Stimulated activated CD8-positive, alpha-beta memory T cell treated with anti-CD3 and anti-CD28 coated beads, Interleukin-15, amount 100 ng/mL, for 1 hour (primary cell): ENCODE measurements at regions not wholly inside any gene's neighbourhood (a gene's known extent, or its start where the extent isn't known, plus 50 kb on each side); places are given as distances from the start of the nearest gene placed in this dataset.
"Not testable (repeated sequence)": the region's sequence is repeated elsewhere in the genome, so short reads cannot be mapped to it uniquely, and the experiment has no call there.

Experiments used
- DNase-seq: peaks from one replicate; pipeline ENCODE4 v3.0.0-alpha.2; 2020; ENCODE audit warnings: low read depth

DNA sequence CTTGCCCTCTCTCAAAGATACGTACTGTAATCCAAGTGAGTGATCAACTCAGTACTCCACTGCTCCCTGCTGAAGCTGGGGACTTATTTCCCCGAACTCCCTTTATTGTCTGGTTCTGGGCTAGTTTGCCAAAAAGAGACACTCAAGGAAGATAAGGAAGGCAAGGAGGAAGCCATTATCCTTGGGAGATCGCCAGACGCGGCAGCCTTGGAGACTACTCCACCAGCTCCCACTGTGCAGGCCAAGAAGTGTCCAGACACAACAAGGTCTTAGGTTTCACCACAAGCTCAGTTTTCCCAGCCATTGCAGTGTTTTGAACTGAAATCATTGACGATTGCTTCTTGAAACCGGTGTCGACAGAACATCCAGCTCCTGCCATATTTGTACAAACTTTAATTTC lies 439.6 kb upstream of the UBE2E3 start:
- no peak for DNase-seq

GRCh38 chr2:180539541-180539940 lies 440.9 kb upstream of the UBE2E3 start:
- no peak for DNase-seq

DNA sequence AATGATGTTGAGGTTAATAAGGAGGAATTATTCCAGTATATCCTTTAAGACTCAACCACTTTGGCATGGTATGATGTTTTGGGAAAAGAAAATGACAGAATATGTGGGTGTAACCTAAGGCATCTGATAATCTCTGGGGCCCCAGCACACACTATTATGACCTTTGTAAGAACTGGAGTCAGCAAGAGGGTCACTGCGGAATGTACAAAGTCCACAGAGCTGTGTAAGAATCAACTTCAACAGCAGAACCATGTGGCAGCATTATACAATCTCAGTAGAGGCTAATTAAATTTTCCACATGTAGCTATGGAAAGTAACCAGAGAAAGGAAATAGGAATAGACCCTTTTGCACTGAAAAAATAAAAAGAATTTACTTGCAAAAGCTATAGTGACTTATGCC lies 445.1 kb upstream of the UBE2E3 start:
- DNase-seq, result no peak

DNA sequence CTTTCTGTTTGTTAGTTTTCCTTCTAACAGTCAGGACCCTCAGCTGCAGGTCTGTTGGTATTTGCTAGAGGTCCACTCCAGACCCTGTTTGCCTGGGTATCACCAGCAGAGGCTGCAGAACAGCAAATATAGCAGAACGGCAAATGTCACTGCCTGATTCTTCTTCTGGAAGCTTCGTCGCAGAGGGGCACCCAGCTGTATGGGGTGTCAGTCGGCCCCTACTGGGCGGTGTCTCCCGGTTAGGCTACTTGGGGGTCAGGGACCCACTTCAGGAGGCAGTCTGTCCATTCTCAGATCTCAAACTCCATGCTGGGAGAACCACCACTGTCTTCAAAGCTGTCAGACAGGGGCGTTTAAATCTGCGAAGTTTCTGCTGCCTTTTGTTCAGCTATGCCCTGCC lies 448.6 kb upstream of the UBE2E3 start:
- not testable (repeated sequence) for DNase-seq

DNA sequence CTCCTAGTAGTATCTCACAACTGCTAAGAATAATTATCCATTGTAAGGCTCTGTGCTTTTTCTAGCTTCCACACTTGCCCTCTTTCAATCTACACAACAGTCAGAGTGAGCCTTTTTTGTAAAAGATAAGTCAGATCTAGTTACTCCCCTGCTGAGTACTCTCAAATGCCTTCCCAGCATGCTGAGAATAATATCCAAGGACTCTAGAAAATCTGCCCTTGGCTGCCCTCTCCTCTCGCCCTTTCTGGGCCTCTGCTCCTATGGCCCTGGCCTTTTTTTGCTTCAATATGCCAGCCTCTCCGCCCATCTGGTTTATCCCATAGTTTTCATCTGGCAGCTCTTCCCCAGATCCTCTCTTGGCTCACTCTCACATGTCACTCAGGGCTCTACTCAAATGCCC lies 455.9 kb upstream of the UBE2E3 start:
- no peak for DNase-seq

GRCh38 chr2:180523621-180524340 lies 456.6 kb upstream of the UBE2E3 start:
- DNase-seq, result no peak

GRCh38 chr2:180520921-180521581 lies 459.4 kb upstream of the UBE2E3 start:
- DNase-seq, result no peak

- DNase-seq, result no peak
Measured at GRCh38 chr2:180520206-180520605, 460.2 kb upstream of the UBE2E3 start.

DNA sequence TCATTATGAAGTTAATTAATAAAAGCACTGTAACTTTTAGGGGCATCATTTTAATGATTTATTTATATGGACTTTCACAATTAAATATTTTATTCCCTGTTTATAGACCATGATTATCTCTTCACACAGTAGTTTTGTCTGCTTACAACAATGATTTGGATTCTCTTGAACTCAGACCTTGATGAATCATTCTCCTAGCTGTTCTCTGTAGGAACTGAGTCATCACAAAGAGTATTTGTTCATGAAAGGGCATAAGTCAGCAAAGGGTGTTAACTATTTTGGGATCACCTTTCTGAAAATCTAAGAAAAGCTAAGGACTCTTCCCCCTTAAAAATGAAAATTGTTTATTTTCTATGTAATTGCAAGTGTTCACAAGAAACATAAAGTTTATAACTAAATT lies 461.1 kb upstream of the UBE2E3 start:
- no peak for DNase-seq

DNA sequence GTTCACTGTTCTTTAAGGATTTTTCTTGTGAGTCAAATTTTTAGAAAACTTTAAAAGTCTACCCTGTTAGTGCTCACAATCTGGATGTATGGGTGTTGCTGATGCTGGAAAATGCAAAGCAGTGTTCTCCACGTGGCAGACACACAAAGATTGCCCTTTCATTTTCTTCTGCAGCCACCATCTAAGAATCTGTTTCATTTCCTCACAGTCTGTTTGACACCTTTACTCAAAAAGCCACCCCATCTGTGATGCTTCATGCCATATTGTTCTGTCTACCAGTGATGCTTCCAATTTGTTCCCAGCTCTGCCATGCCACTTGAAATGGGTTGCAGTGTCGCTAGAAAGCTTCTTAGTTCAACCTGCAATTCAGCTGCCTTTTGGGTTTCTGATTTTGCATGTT lies 464.2 kb upstream of the UBE2E3 start:
- no peak for DNase-seq

DNA sequence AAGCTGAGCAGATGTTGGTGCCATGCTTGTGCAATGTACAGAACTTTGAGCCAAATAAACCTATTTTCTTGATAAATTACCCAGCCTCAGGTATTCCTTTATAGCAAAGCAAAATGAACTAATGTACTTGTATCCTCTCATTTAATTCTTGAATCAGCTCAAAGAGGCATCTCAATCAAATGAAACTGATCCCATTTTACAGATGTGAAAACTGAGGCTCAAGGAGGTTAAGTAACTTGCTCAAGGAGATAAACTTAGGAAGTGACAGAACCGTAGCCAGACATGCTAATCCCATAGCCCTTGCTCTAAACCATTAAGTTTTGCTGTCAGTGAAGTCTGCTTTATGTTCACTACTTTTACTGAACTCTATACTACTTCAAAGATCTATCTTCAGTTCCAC lies 467.0 kb upstream of the UBE2E3 start:
- no peak for DNase-seq

DNA sequence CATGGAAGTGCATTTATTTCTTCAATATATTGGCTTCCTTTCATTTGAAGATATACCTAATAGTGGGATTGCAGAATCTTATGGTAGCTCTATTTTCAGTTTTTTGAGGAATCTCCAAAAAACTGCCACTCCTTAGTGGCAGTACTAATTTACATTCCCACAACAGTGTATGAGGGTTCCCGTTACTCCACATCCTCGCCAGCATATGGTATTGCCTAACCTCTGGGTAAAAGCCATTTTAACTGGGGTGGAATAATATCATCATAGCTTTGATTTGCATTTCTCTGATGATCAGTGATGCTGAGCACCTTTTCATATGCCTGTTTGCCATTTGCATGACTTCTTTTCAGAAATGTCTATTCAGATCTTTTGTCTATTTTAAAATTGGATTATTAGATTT lies 471.9 kb upstream of the UBE2E3 start:
- no peak for DNase-seq

- no peak for DNase-seq
Measured at GRCh38 chr2:180507028-180507427, 473.4 kb upstream of the UBE2E3 start.

GRCh38 chr2:180505203-180505602 lies 475.2 kb upstream of the UBE2E3 start:
- DNase-seq, result no peak

DNA sequence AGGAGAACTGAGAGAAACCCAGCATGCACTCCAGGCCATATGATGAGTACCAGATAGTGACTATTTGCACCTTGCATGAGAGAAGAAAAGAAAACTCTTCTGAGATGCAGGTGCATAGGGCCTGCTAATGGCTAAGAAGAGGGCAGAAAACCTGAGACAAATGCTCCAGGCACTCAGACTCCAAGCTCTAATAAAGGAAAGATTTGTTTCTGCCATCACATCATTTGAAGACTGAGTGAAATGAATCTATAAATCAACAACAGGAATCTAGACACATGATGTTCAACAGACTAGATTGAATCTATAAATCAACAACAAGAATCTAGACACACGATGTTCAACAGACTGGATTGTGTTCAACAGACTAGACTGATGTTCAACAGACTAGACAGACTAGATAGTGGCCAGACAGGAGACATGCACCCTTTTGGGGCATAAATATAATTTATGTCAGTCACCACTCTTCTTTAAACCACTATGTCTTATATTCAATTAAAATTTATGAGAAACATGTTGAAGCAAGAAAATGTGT lies 482.7 kb upstream of the UBE2E3 start:
- no peak for DNase-seq

DNA sequence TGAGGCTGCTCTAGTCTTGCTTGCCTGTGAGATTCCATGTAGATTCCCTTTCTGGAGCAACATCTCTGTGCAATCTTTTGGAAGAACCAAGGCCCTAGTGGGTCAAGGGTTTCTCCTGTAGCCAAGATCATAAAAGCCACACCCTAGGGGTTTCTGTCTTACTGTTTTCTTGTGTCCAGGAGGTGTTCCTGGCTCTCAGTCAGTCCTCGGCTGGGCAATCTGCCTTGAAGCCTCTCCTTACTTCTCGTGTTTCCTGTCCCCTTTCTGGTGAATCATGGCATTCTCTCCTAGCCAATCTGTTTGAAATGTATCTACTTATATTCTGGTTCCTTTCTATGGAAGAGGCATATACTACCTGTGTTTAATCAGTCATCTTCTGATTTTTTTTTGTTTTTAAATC lies 484.8 kb upstream of the UBE2E3 start:
- no peak for DNase-seq

DNA sequence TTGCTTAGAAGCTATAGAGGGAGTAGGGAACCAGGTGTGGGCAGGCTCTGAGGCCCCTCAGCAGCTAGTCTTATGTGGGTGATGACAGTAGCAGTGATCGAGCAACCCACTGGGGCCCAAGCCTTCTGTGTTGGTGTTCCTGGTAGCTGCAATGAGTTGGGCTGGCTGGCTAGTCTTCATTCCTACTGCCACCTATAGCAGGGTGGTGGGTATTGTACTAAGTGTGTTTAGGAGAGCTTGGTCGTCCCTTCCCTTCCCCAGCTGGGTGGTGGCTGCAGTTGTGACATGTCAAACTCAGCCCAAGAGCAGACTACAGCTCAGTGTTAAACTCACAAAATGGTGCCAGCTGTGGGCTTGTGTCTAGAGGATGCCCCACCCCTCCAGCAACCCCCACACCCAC lies 486.1 kb upstream of the UBE2E3 start:
- DNase-seq, result no peak

DNA sequence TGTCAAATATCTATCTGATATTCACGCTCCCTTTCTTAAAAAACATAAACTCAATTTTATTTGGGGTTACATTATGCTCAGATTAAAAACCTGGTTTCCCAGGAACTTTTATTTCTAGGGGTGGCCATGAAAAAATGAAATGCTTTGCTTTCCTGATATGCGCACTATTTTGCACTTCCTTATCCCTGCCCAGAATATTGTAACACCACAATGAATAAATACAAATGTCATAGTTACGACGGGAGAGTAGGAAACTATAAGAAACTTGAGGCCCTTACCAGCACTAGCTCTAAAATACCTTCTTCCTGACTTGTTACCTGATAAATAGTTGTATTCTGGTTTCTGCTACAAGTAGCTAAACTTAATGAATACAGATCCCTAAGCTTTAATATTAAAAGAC lies 475.6 kb upstream of the CWC22 start:
- no peak for DNase-seq

- DNase-seq, result no peak
Measured at GRCh38 chr2:180481998-180482397, 474.9 kb upstream of the CWC22 start.

GRCh38 chr2:180478883-180479282 lies 471.8 kb upstream of the CWC22 start:
- DNase-seq, result no peak

GRCh38 chr2:180474716-180475115 lies 467.6 kb upstream of the CWC22 start:
- no peak for DNase-seq

GRCh38 chr2:180473456-180473855 lies 466.4 kb upstream of the CWC22 start:
- DNase-seq, result no peak

DNA sequence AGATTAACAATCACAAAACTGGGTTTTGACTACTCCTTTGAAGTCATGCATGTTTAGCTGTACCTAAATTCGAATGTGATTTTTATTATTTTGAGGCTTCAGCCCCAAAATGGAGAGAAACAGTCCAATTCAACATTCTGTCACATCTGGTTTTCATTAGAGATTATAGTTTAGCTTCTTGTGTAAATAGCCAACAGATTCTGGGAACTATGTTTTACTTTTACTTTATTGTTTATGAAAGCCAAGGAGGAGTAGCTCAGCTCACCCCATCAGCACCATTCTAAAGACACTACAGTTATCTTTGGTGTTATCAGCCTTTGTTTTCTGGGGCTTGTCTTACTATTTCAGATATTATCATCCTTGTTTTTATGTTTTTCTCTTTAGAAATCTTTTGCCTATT lies 465.0 kb upstream of the CWC22 start:
- no peak for DNase-seq

DNA sequence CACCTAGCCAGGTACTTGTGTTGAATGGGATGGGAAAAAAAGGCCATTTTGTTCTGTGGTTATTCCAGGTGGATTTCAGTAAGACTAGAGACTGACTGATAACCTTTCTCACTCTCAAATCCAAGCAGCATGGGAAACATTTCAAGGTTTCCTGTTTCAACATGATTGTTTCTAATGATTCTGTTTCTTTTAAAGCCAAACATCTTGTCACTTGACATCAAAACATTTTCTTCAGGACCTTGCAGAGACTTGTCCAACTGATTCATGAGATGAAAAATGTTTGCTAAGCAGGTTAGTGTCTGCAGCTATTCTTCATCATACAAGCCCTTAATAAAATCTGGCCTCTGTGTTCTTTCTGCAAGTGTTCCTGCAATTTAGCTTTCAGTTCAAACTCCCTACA lies 456.5 kb upstream of the CWC22 start:
- DNase-seq, result no peak
